ENCODE measurements at regions not wholly inside any gene's neighbourhood (a gene's known extent, or its start where the extent isn't known, plus 50 kb on each side); places are given as distances from the start of the nearest gene placed in this dataset.

DNA sequence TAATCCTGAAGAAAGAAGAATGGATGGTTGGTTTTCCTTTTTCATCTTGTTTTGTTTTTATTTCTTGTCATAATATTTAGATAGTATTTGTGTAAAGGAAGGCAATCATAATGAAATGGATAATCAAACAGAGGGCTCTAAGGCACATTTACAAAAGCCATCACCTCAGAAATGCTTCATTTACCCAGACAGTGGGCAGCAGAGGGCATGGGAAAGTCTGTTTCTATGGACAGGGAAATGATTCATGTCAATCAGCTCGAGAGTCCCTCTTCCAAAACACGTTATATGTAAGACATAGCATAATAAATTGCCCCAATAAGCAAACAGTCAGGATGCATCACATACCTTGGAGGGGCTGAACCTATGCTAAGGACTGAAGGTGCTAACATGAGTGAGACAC lies 426.1 kb downstream of the PLPP3 start:
- H3K36me3 ChIP-seq (ENCODE audit: insufficient read depth, low read length): no peaks in the 10 kb centered on the region
- no peak overlapping the region for H2AFZ ChIP-seq (ENCODE audit: low read length)
- TF ChIP-seq, protein P1, sequence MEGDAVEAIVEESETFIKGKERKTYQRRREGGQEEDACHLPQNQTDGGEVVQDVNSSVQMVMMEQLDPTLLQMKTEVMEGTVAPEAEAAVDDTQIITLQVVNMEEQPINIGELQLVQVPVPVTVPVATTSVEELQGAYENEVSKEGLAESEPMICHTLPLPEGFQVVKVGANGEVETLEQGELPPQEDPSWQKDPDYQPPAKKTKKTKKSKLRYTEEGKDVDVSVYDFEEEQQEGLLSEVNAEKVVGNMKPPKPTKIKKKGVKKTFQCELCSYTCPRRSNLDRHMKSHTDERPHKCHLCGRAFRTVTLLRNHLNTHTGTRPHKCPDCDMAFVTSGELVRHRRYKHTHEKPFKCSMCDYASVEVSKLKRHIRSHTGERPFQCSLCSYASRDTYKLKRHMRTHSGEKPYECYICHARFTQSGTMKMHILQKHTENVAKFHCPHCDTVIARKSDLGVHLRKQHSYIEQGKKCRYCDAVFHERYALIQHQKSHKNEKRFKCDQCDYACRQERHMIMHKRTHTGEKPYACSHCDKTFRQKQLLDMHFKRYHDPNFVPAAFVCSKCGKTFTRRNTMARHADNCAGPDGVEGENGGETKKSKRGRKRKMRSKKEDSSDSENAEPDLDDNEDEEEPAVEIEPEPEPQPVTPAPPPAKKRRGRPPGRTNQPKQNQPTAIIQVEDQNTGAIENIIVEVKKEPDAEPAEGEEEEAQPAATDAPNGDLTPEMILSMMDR (IDR thresholded peaks at IDR 0.05; ENCODE audit: low read length): no peak
- no peak for TF ChIP-seq EZH2 (IDR thresholded peaks at IDR 0.05; ENCODE audit: borderline replicate concordance, low read length)
- no peaks in the 10 kb centered on the region for H3K4me1 ChIP-seq (ENCODE audit: insufficient read depth, low read length, severe bottlenecking)
- H3K27me3 ChIP-seq (ENCODE audit: insufficient read depth, low read length): no peaks in the 10 kb centered on the region
- H3K4me2 ChIP-seq (ENCODE audit: low read length): no peak overlapping the region
- no peaks in the 10 kb centered on the region for H4K20me1 ChIP-seq (ENCODE audit: insufficient read depth, low read length)
- no peaks in the 10 kb centered on the region for H3K9me3 ChIP-seq (ENCODE audit: low read length)
- H3K9ac ChIP-seq (ENCODE audit: low read length): no peak overlapping the region
- no peak overlapping the region for H3K27ac ChIP-seq (ENCODE audit: low read depth, low read length, poor library complexity, severe bottlenecking)
- no peaks in the 10 kb centered on the region for H3F3A ChIP-seq (ENCODE audit: insufficient read depth, low read length)
- H3K9me2 ChIP-seq (ENCODE audit: low read depth, low read length): no peaks in the 10 kb centered on the region
- H3K4me3 ChIP-seq (ENCODE audit: low read depth, low read length, poor library complexity, severe bottlenecking): no peak overlapping the region
- H3K79me2 ChIP-seq (ENCODE audit: insufficient read depth, low read length): no peaks in the 10 kb centered on the region

DNA sequence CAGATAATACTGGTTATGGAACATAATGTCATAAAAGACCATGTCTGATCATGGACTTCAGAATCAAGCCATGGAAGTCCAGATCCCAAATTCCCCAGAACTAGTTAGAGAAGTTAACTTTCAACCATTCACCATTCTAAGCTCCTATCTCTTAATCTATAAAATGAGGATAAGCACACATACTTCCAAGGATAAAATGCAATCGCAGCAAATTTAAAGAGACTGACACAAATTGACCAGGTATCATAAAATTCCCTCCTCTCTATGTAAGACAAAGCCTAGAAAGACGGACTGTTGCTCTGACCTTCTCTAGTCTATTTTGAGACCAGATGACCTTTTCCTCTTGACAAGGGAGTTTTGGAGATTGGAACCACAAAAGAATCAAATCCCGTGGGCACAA lies 426.7 kb downstream of the PLPP3 start:
- Histone ChIP-seq H3K4me3 (ENCODE audit: low read depth, low read length, poor library complexity, severe bottlenecking) (no peak overlapping the region), H3K9me2 (ENCODE audit: low read depth, low read length) (no peaks in the 10 kb centered on the region), H2AFZ (ENCODE audit: low read length) (no peak overlapping the region), H3K9me3 (ENCODE audit: low read length) (no peaks in the 10 kb centered on the region), H4K20me1 (ENCODE audit: insufficient read depth, low read length) (no peaks in the 10 kb centered on the region), H3F3A (ENCODE audit: insufficient read depth, low read length) (no peaks in the 10 kb centered on the region), H3K9ac (ENCODE audit: low read length) (no peak overlapping the region), H3K27ac (ENCODE audit: low read depth, low read length, poor library complexity, severe bottlenecking) (no peak overlapping the region), H3K4me1 (ENCODE audit: insufficient read depth, low read length, severe bottlenecking) (no peaks in the 10 kb centered on the region), H3K36me3 (ENCODE audit: insufficient read depth, low read length) (no peaks in the 10 kb centered on the region), H3K79me2 (ENCODE audit: insufficient read depth, low read length) (no peaks in the 10 kb centered on the region), H3K27me3 (ENCODE audit: insufficient read depth, low read length) (no peaks in the 10 kb centered on the region), H3K4me2 (ENCODE audit: low read length) (no peak overlapping the region)
- TF ChIP-seq EZH2 (IDR thresholded peaks at IDR 0.05; ENCODE audit: borderline replicate concordance, low read length): no peak
- TF ChIP-seq, protein P1 (IDR thresholded peaks at IDR 0.05; ENCODE audit: low read length): no peak

DNA sequence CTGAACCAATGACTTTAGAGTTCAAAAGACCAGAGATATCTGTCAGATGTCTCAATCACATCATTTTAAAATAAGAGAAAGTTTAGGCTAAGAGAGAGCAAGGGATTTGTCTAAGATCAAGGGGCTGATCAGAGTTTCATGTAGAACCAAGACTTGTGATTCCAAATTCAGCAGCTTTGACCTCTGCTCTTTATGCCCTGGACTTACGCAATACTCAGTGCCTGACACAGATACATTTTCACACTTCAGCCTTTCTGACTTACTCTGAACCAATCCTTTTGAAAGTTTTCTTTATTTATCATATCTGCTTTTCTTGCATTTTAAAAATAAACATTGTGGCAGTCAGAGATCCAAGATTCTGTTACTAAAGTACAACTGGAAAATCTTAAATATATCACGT lies 428.0 kb downstream of the PLPP3 start:
- Histone ChIP-seq H3K9me3 (ENCODE audit: low read length) (no peaks in the 10 kb centered on the region), H3K36me3 (ENCODE audit: insufficient read depth, low read length) (no peaks in the 10 kb centered on the region), H3K4me1 (ENCODE audit: insufficient read depth, low read length, severe bottlenecking) (no peaks in the 10 kb centered on the region), H3K9ac (ENCODE audit: low read length) (no peak overlapping the region), H3K27me3 (ENCODE audit: insufficient read depth, low read length) (no peaks in the 10 kb centered on the region), H3K27ac (ENCODE audit: low read depth, low read length, poor library complexity, severe bottlenecking) (no peak overlapping the region), H4K20me1 (ENCODE audit: insufficient read depth, low read length) (no peaks in the 10 kb centered on the region), H3F3A (ENCODE audit: insufficient read depth, low read length) (no peaks in the 10 kb centered on the region), H3K79me2 (ENCODE audit: insufficient read depth, low read length) (no peaks in the 10 kb centered on the region), H3K4me3 (ENCODE audit: low read depth, low read length, poor library complexity, severe bottlenecking) (no peak overlapping the region), H3K4me2 (ENCODE audit: low read length) (no peak overlapping the region), H3K9me2 (ENCODE audit: low read depth, low read length) (no peaks in the 10 kb centered on the region), H2AFZ (ENCODE audit: low read length) (no peak overlapping the region)
- TF ChIP-seq, protein P1 (IDR thresholded peaks at IDR 0.05; ENCODE audit: low read length): no peak
- TF ChIP-seq EZH2 (IDR thresholded peaks at IDR 0.05; ENCODE audit: borderline replicate concordance, low read length): no peak
